Peyer's patch (tissue), 4 donors: ENCODE measurements at regions not wholly inside any gene's neighbourhood (a gene's known extent, or its start where the extent isn't known, plus 50 kb on each side); places are given as distances from the start of the nearest gene placed in this dataset.

ENCODE experiments used
- DNase-seq, 3 donors: peaks; one replicate each; pipeline ENCODE4 v3.0.0-alpha.2; 2017 to 2019
- H3K27ac ChIP-seq, 4 donors: fragments of 200-600 bp; sonication (generic); one replicate each; pipeline ENCODE4 v1.5.1; 2016 to 2019
- H3K27me3 ChIP-seq, 2 donors: fragments of 200-600 bp; sonication (generic); one replicate each; pipeline ENCODE4 v1.5.1; 2019
- H3K36me3 ChIP-seq, 3 donors: fragments of 200-600 bp; sonication (generic); one replicate each; pipeline ENCODE4 v1.5.1; 2016 to 2019
- H3K4me1 ChIP-seq, 4 donors: fragments of 200-600 bp; sonication (generic); one replicate each; pipeline ENCODE4 v1.5.1; 2016 to 2019
- H3K4me3 ChIP-seq, 4 donors: fragments of 200-600 bp; sonication (generic); 1 replicate in 3 of 4; 2 replicates in 1 of 4; pipeline ENCODE4 v1.5.1; 2016 to 2019; ENCODE audit warnings: mild to moderate bottlenecking in 1 of 4
- H3K9me3 ChIP-seq, 4 donors: fragments of 200-600 bp; sonication (generic); one replicate each; pipeline ENCODE4 v1.5.1; 2016 to 2019; ENCODE audit warnings: mild to moderate bottlenecking in 1 of 4
- POLR2A ChIP-seq, 2 donors: fragments of 450-650 bp; IDR thresholded peaks; one replicate each; pipeline ENCODE4 v1.5.1; 2017; ENCODE audit warnings: antibody characterized with exemption in 2 of 2, mild to moderate bottlenecking in 2 of 2, moderate library complexity in 2 of 2
- TF ChIP-seq, protein P1 (sequence below), 6 experiments: fragments of 450-650 bp in 4 of 6; fragments of 200-600 bp in 2 of 6; sonication (generic) in 1 of 6; IDR thresholded peaks; one replicate each; pipeline ENCODE4 v1.5.1; 2017 to 2019; ENCODE audit warnings: antibody characterized with exemption in 6 of 6, mild to moderate bottlenecking in 3 of 6, moderate library complexity in 1 of 6

DNA sequence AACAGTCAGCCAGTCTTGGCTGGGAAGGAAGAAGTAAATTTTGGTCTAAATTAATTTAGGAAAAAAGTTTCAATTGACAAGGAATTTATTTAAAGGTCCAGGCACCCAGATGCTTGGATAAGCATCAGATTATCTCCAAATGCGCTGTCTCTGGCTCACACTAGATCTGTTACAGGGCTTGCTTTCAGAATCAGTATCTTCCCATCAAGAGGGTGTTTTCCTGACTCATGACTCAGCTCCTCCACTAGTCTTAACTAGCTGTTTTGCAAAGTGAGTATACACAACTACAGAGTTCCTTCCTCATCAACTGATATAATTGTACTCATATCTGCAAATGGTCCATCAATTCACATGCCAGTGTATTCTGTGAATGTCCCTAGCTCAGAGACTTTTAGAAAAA lies 482.1 kb upstream of the CPEB2 start:
- Histone ChIP-seq H3K4me1 (no peaks in the 10 kb centered on the region), H3K4me3 (no peak overlapping the region), H3K36me3 (no peaks in the 10 kb centered on the region), H3K27ac (no peak overlapping the region), H3K27me3 (no peaks in the 10 kb centered on the region), H3K9me3 (no peaks in the 10 kb centered on the region)
- no peak for DNase-seq
- TF ChIP-seq POLR2A (IDR thresholded peaks at IDR 0.05) = no peak
- TF ChIP-seq, protein P1, sequence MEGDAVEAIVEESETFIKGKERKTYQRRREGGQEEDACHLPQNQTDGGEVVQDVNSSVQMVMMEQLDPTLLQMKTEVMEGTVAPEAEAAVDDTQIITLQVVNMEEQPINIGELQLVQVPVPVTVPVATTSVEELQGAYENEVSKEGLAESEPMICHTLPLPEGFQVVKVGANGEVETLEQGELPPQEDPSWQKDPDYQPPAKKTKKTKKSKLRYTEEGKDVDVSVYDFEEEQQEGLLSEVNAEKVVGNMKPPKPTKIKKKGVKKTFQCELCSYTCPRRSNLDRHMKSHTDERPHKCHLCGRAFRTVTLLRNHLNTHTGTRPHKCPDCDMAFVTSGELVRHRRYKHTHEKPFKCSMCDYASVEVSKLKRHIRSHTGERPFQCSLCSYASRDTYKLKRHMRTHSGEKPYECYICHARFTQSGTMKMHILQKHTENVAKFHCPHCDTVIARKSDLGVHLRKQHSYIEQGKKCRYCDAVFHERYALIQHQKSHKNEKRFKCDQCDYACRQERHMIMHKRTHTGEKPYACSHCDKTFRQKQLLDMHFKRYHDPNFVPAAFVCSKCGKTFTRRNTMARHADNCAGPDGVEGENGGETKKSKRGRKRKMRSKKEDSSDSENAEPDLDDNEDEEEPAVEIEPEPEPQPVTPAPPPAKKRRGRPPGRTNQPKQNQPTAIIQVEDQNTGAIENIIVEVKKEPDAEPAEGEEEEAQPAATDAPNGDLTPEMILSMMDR (IDR thresholded peaks at IDR 0.05) = no peak

GRCh38 chr4:14524276-14524675 lies 478.0 kb upstream of the CPEB2 start:
- no peak for TF ChIP-seq POLR2A (IDR thresholded peaks at IDR 0.05)
- Histone ChIP-seq H3K4me1 (no peaks in the 10 kb centered on the region), H3K9me3 (no peaks in the 10 kb centered on the region), H3K27ac (no peak overlapping the region), H3K36me3 (no peaks in the 10 kb centered on the region), H3K27me3 (no peaks in the 10 kb centered on the region), H3K4me3 (no peak overlapping the region)
- DNase-seq = no peak

DNA sequence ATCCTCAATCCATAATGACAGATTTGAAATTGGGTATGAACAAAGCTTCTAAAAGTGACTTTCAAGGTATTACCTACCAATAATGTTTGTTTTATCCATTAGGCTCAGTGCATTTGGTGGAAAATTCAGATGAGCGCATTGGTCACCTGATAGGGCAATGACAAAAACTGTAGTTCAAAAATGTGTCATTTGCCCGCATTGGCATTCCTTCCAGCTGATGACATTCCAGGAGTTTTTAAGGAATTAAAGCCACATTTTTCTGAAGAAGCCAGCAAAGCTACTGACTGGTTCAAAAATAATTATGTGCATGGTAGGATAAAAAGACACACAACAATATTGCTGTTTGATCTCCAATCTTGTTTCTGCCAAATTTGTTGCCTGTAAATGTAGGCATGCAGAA lies 473.4 kb upstream of the CPEB2 start:
- H3K9me3 ChIP-seq = no peaks in the 10 kb centered on the region
- no peaks in the 10 kb centered on the region for H3K36me3 ChIP-seq
- DNase-seq = no peak
- H3K4me3 ChIP-seq = no peak overlapping the region
- no peaks in the 10 kb centered on the region for H3K4me1 ChIP-seq
- TF ChIP-seq POLR2A (IDR thresholded peaks at IDR 0.05) = no peak
- TF ChIP-seq, protein P1 (IDR thresholded peaks at IDR 0.05) = no peak
- H3K27me3 ChIP-seq = no peaks in the 10 kb centered on the region
- H3K27ac ChIP-seq = no peak overlapping the region

DNA sequence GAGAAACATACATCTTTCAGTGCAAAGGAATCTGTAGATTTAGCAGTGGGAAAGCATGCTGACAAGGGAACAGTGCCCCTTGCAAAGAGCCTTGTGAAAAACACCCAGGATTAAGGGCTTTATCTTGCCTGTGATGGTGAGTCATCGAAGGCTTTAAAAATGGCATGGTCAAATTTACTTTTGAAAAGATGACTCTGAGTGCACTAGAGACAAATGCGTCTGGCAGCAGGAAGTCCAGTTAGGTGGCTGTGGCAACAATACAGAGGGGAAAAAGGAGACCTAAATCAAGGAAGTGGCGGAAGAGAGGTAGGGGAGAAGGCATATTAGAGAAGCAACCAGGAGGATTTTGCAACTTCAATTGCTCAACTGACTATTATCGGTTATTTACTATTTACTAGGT lies 472.6 kb upstream of the CPEB2 start:
- Histone ChIP-seq H3K27ac (no peak overlapping the region), H3K4me1 (no peaks in the 10 kb centered on the region), H3K36me3 (no peaks in the 10 kb centered on the region), H3K9me3 (no peaks in the 10 kb centered on the region), H3K27me3 (no peaks in the 10 kb centered on the region), H3K4me3 (no peak overlapping the region)
- TF ChIP-seq, protein P1 (IDR thresholded peaks at IDR 0.05) = no peak
- TF ChIP-seq POLR2A (IDR thresholded peaks at IDR 0.05) = no peak
- no peak for DNase-seq

DNA sequence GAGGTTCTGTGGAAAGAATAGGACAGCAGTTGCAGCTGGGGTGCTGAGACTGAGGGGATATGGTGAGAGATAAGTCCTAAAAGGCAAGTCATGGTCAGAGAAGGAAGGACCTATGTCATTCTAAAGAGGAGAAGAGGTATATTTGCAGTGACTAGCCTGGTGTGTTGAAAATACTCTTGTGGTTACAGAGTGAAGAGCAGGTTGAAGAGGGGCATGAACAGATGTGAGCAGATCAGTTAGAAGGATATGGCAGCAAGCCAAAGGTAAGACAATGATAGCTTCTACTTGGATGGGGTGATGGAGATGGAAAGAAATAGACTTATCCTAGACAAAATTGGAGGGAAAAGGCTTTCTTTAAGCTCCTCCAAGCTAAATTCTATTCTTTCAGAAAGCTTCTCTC lies 469.8 kb upstream of the CPEB2 start:
- TF ChIP-seq POLR2A (IDR thresholded peaks at IDR 0.05) = no peak
- TF ChIP-seq, protein P1 (IDR thresholded peaks at IDR 0.05) = no peak
- H3K27ac ChIP-seq = no peak overlapping the region
- H3K36me3 ChIP-seq = no peaks in the 10 kb centered on the region
- H3K27me3 ChIP-seq = no peaks in the 10 kb centered on the region
- DNase-seq = no peak
- no peaks in the 10 kb centered on the region for H3K4me1 ChIP-seq
- H3K9me3 ChIP-seq = no peaks in the 10 kb centered on the region
- no peak overlapping the region for H3K4me3 ChIP-seq

DNA sequence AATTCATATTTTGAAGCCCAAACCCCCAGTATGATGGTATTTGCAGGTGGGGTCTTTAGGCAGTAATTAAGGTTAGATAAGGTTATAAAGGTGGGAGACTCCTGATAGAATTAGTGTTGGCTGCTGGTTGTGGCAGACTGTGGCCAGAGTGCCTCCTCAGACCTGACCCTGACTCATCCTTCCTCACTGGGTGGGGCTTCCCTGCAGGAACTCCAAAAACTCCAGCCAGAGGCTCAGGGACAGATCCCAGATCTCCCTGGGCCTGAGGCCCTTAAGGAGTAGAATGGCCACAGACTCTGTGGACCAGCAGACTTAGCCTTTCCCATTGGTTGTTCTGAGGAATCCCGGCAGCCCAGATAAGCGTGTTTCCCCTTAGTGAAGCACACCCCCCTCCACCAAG lies 463.0 kb upstream of the CPEB2 start:
- DNase-seq = no peak
- Histone ChIP-seq H3K27ac (no peak overlapping the region), H3K27me3 (no peaks in the 10 kb centered on the region), H3K4me3 (no peak overlapping the region), H3K9me3 (no peaks in the 10 kb centered on the region), H3K36me3 (no peaks in the 10 kb centered on the region), H3K4me1 (no peaks in the 10 kb centered on the region)
- TF ChIP-seq, protein P1 (IDR thresholded peaks at IDR 0.05) = no peak
